ENCODE measurements at regions not wholly inside any gene's neighbourhood (a gene's known extent, or its start where the extent isn't known, plus 50 kb on each side); places are given as distances from the start of the nearest gene placed in this dataset.

DNA sequence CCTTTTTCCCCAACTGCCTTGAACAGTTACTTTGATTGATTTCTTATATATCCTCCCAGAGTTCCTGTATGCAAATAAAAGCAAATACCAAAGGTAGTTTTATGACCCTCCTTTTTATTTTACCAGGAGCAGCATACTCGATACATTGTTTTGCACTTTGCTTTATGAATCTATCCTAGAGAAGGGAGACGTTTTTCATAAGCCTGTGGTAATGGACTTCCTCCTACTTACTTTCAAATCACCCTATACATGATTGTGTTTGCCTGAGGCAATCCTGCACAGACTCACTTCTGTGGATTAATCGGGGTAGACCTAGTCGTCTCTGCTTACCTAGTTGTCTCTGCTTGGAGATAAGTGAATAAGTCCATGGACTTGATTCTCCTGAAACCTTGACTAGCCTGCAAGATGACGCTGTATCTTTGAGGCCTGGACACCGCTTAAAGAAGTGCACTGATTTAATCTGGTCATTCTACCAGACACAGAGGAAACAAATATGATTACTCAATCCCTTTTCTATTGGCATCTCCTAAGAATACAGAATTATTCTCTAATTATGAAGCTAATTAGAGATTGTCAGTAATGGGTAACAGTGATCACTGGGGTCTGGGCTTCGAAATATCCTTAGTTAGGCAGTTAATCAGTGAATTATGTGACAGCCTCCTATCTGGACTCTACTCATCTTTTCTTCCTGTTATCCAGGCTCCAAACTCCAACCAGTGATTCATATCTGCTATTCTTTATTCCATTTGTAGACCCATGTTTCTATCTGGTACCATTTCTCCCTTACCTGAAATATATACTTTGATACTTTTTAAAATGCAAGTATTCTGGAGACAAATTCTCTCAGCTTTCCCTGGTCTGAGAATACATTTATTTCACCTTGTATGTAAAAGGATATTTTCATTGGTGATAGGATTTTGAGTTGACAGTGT, 447.4 kb upstream of the TRIB2 start:
- no peak for DNase-seq

- DNase-seq = no peak
Observed at GRCh38 chr2:12270876-12271588, 445.7 kb upstream of the TRIB2 start.

DNA sequence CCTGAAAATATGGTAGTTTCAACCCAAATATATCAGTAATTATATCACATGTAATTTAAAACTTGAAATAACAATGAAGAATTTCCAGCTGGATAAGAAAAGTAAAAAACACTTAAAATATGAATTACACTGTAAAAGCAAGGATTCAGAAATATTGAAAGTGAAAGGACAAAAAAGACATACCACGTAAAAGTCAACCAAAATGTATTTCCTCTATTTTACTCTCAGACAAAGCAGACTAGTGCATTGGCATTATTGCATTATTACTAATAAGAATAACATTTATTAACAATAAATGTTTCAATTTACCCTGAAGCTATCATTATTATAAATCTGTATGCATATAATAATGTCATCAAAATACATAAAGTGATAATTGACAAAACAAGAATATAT, 445.1 kb upstream of the TRIB2 start:
- DNase-seq = no peak

DNA sequence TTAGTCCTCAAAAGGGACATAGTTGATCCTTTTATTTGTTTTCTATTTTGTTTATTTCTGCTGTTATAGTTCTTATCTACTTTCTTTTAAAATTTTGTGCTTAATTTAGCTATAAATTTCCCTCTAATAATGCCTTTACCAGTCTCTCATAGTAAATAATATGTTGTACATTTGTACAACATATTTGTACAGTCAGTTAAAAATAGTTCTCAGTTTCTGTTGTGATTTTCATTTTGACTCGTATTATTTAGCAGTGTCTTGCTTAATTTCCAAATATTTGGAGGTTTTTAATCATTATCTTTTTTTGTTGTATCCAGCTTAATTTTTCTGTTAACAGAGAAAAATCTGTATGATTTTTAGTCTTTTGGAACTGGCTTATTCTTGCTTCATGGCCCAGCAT, 443.6 kb upstream of the TRIB2 start:
- no peak for DNase-seq

GRCh38 chr2:12274591-12274990, 442.1 kb upstream of the TRIB2 start:
- DNase-seq = no peak

GRCh38 chr2:12277241-12278034, 439.3 kb upstream of the TRIB2 start:
- no peak for DNase-seq

DNA sequence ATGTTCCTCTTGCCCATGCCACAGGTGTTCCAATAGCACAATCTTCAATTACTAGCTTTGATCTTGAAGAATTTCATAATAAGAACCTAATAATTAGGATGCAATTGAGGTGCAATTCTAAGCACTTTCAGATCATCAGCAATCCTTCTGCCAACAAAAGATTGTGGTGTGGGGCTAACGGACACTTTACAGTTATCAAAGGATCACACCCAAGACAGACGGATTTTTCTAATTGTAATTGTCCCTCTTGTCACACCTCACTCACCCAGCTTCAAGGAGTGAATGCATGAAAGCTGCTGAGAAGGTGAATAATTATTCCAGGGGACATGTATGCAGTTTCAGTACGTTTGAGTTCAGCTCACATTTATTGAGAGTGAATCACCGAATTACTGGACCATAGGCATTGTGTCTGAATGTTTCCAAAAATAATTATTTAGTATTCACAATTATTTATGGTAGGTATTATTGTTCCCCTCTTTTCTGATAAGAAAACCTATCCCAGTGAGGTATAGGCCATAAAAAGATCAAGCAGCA, 438.5 kb upstream of the TRIB2 start:
- no peak for DNase-seq

DNA sequence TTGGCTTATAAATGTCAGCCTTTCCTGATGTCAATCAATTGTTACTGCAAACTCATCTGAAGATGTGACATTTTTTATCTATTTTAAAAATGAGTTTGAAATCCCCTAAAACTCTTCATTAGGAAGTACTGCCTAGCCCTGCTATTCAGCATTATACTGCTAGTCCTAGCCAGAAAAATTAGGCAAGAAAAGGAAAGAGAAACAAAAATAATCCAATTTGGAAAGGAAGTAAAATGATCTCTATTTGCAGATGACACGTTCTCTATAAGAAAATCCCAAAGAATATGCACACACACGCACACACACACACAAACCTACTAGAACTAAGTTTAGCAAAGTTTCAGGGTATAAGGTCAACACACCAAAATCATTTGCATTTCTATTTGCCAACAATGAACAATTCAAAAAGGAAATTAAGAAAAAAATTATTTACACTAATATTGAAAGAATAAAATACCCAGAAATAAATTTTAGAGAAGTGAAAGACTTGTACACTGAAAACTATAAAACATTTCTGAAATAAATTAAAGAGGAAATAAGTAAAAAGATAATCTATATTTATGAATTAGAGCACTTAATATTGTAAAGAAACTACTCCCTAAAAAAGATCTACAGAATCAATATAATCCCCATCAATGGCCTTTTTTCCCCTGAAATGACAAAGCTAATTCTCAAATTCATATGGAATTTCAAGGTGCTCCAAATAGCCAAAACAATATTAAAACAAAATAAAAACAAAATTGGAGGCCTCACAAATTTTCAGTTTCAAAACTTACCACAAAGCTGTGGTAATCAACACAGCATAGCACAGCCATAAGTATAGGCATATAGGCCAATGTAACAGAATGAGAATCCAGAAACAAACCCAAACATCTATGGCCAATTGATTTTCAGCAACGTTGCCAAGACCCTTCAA, 433.7 kb upstream of the TRIB2 start:
- no peak for DNase-seq

- no peak for DNase-seq
Observed at GRCh38 chr2:12284037-12284436, 432.7 kb upstream of the TRIB2 start.

DNA sequence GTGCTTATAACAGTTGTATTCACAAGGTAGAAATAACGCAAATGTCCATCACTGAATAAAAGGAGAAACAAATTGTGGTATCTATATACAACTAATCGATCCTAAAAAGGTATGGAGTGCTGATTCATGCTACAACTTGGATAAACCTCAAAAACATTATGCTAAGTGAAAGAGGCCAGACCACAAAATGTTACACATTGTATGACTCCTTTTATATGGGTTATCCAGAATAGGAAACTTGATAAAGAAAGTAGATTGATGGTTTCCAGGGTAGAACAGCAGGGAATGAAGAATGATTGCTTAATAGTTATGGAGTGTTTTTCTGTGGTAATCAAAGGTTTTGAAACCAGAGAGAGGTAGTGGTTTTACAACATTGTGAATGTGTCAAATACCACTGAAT, 432.2 kb upstream of the TRIB2 start:
- DNase-seq = no peak

GRCh38 chr2:12286347-12286746, 430.4 kb upstream of the TRIB2 start:
- DNase-seq = no peak

DNA sequence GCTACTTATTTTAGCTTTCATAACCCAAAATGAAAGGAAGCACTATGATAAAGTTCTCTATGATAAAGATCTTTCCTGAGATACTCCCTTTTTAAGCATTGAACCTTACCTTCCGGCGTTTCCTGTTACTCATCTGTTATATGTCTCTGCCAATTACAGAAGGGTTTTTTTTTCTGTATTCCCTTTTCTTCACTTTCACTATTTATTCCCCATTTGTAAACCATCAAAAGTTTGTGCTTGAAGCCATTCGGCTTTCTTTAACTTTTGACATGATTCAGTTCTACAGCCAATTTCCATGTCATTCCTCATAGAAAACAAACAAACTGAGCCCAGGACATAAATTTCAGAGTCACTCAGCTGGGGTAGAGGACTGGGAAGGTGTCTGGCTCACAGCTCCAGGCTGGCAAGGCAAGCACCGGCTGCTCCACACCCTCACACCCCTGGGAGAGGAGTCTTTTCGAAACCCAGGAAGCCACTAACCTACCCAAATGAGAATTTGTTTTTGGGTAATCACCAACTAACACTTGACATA, 429.4 kb upstream of the TRIB2 start:
- DNase-seq = no peak

DNA sequence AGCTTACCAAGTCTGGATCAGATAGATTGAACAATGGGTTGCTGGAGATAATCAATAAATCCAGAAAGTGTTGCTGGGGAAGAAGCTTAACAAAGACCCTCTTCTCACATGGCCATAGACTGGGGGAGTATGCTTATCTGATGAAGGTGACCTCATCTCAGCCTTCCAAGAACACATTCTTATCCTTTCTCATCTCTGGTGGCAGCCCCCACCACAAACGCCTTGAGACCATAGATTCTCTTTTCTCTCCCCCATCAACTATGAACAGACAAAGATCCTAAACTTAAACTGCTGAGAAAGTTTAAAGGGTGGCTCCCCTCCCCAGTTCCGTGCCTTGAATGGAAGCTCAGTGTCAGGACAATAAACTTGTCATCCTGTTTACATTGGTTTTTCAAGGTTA, 428.7 kb upstream of the TRIB2 start:
- no peak for DNase-seq

DNA sequence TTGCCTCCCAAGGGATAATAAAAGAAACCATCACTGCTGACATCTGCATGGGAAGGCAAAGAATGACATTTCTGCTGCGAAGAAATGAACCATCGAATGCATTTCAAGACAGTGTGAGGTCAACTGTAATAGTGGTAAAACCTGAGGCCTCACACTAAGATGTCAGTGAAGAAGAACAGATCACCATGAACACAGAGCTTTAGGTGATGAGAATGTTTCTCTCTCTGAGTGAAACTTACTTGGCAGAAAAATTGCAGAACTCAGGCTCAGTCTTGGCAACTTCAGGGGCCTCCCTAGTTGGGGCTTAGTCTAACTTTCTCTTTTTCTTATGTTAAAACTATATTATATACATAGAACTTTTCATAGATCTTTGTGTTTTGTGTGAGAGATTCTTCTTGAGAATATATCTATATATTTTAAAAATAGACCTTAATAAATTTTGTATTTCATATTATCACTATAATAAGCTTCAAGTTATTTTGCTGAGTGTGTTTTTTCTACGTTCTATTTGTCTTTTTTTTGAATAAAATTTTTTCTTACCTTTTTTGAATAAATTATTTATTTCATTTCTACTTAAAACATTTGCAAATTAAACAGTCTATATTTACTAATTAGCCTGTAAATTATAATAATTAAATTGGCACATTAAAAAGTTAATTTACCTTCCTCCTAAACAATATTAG, 427.5 kb upstream of the TRIB2 start:
- no peak for DNase-seq

GRCh38 chr2:12291303-12291702, 425.4 kb upstream of the TRIB2 start:
- no peak for DNase-seq

DNA sequence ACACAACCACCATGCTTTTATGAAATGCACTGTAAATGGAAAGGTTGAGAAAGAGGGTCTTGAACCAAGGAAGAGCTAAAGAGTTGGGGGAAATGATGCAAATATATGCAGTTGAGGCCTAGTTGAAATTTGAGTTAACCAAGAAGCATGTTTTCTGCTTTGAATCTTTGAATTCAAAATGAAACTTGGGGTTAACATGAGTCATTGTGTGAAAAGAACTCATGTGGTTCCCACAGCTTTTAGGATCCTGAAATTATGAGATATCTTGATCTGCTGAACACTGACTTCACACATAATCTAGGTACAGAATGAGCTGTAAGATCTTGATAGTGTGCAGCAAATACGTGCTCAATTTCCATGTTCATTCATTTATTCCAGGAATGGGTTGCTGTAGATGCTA, 422.9 kb upstream of the TRIB2 start:
- no peak for DNase-seq

DNA sequence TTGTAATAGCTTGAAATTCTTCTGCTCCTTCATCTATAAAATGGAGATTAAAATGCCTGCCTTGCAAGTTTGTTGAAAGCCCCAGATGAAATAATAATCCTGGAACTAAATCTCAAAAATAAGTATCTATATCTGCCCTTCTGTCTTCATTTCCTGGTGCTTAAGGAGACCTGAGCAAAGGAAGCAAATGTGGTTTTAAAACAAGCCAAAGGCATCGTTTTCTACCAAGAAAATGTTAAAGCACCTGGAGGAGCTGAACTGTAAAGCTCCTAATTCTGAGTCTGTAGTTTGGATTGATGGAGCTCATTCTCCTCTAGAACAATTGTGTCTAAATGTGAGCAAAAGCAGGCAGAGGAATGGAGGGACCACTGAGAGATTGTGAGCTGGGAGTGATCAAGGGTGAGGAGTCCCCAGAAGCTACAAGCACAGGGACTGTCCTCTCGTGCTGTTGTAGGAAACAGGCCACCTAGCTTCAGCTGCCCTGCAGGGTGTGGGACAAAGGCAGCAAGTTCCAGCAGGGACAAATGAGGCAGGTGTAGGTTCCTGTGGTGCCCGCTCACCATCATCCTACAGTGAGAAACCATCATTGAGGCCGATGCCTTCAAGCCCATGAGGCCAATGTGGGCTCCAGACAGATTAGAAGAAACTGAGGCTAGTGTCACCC, 420.7 kb upstream of the TRIB2 start:
- no peak for DNase-seq

DNA sequence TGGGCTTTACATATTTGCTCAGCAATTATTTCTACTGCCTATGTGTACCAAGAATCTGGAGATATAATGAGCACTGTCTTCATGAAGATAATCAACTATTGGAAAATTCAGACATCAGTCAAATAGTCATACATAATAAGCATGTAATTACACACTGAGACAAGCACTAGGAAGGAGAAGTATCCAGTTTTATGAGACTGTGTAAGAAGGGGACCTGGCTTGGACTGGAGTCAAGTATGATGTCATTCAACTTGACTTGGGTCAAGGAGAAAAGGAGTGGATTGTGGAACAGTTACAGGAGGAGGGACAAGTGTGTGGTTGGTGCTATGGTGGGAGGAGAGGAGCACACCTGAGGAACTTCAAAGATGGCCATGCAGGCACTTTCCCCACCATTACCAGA, 419.8 kb upstream of the TRIB2 start:
- no peak for DNase-seq

- no peak for DNase-seq
Observed at GRCh38 chr2:12298352-12298751, 418.4 kb upstream of the TRIB2 start.

DNA sequence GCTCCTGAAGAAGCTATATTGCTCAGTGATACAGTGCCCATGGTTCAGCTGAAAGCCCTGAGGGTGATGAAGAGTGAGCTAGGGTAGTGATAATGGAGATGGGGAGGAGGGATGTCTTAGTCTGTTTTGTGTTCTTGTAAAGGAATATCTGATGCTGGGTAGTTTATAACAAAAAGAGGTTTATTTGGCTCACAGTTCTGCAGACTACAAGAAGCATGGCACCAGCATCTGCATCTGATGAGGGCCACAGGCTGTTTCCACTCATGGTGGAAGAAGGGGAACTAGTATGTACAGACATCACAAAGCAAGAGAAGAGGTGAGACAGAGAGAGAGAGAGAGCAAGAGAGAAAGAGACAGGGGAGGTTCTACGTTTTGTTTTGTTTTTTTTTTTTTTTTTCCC, 417.3 kb upstream of the TRIB2 start:
- DNase-seq = no peak
